ENCODE measurements at regions not wholly inside any gene's neighbourhood (a gene's known extent, or its start where the extent isn't known, plus 50 kb on each side); places are given as distances from the start of the nearest gene placed in this dataset.

- TF ChIP-seq CTCF (IDR thresholded peaks at IDR 0.05) = no peak
- no peak for TF ChIP-seq POLR2A (IDR thresholded peaks at IDR 0.05)
Observed at GRCh38 chr4:157880761-157881160, 292.1 kb downstream of the GASK1B start.

Measured in lower leg skin (tissue), 3 donors.